Activated B cell treated with CpG ODN at 0.5 μM for 24 hours (primary cell): ENCODE measurements at regions not wholly inside any gene's neighbourhood (a gene's known extent, or its start where the extent isn't known, plus 50 kb on each side); places are given as distances from the start of the nearest gene placed in this dataset.

Experiments
- ATAC-seq: fragments of 200-7000 bp; cut with Tn5 transposase; one replicate; pipeline ENCODE4 v1.10.0; 2021; ENCODE audit warnings: low read depth, mild to moderate bottlenecking, moderate library complexity
- CTCF ChIA-PET: fragments of 350-600 bp; sonication (Branson Sonifier 250); formaldehyde crosslinking; loops from one replicate; lab custom pipeline; 2021; ENCODE audit warnings: antibody characterized with exemption; lab: Charles Lee
- POLR2A ChIA-PET: fragments of 350-600 bp; sonication (Branson Sonifier 250); formaldehyde crosslinking; loops from one replicate; lab custom pipeline; 2021; ENCODE audit warnings: antibody characterized with exemption; lab: Charles Lee
- DNase-seq: peaks from one replicate; pipeline ENCODE4 v3.0.0; 2022
- H3K27ac Mint-ChIP-seq: one replicate; pipeline ENCODE4 v1.8.0; 2020; ENCODE audit warnings: mixed read lengths
- H3K27me3 Mint-ChIP-seq: one replicate; pipeline ENCODE4 v1.8.0; 2021; ENCODE audit warnings: mixed read lengths
- H3K36me3 Mint-ChIP-seq: one replicate; pipeline ENCODE4 v1.8.0; 2021; ENCODE audit warnings: low read depth, mixed read lengths
- H3K4me1 Mint-ChIP-seq: one replicate; pipeline ENCODE4 v1.8.0; 2021; ENCODE audit warnings: mixed read lengths
- H3K4me3 Mint-ChIP-seq: one replicate; pipeline ENCODE4 v1.8.0; 2020; ENCODE audit warnings: mild to moderate bottlenecking, mixed read lengths
- H3K9me3 Mint-ChIP-seq: one replicate; pipeline ENCODE4 v1.8.0; 2020; ENCODE audit warnings: mixed read lengths
- intact Hi-C: fragments of 100-400 bp; cut with micrococcal nuclease; formaldehyde crosslinking; loops from one replicate; pipeline ENCODE4 v1.15.1; 2024
- TF ChIP-seq, protein P1 (sequence below): fragments of 200-600 bp; IDR thresholded peaks from one replicate; pipeline ENCODE4 v1.8.0; 2022; ENCODE audit warnings: antibody characterized with exemption, mild to moderate bottlenecking

DNA sequence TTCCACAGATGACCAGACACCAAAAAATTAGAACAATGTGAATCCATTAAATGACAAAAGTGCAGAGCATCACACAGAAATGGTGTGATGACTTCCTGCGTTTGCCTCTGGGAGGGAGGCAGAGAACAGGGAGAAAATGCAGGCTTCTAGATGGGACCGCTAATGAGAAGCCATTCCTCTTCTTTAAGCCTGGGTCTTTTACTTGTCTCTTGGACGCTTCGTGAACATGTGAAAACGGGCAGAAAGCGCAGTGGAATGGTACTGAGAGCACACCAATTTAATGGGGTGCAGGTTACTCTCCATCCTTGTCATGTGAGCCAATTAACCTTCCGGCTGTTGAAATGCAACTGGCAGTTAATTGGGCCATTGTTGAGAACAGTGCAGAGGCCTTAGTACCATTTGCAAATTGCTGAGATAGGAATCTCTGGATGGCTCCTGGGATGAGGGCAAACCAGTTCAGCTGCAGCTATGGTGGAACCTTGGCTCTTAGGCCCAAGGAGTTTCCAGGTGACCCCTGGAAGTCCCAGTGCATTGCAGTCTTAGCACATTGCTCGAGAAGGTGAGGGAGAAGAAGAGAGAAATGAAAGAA, 210.4 kb upstream of the CXCR4 start:
- Mint-ChIP-seq H3K36me3 (no peaks in the 10 kb centered on the region), H3K4me3 (no peak overlapping the region), H3K27me3 (no peaks in the 10 kb centered on the region), H3K9me3 (peaks cover 2% of the 10 kb centered on the region), H3K4me1 (peaks cover 50% of the 10 kb centered on the region), H3K27ac (no peak overlapping the region)
- ATAC-seq (no peak), DNase-seq (no peak)
- CTCF ChIA-PET: interaction anchor here (1.0 kb wide), 1 partner anchor 10 kb away, joined by 3 read pairs; no protein-coding TSS in a partner anchor
- intact Hi-C loops: loop anchor here (5.0 kb wide), 3 partner anchors 71 to 331 kb away; partner anchors contain the start of gene CXCR4
- TF ChIP-seq, protein P1, sequence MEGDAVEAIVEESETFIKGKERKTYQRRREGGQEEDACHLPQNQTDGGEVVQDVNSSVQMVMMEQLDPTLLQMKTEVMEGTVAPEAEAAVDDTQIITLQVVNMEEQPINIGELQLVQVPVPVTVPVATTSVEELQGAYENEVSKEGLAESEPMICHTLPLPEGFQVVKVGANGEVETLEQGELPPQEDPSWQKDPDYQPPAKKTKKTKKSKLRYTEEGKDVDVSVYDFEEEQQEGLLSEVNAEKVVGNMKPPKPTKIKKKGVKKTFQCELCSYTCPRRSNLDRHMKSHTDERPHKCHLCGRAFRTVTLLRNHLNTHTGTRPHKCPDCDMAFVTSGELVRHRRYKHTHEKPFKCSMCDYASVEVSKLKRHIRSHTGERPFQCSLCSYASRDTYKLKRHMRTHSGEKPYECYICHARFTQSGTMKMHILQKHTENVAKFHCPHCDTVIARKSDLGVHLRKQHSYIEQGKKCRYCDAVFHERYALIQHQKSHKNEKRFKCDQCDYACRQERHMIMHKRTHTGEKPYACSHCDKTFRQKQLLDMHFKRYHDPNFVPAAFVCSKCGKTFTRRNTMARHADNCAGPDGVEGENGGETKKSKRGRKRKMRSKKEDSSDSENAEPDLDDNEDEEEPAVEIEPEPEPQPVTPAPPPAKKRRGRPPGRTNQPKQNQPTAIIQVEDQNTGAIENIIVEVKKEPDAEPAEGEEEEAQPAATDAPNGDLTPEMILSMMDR: no peak
- POLR2A ChIA-PET: interaction anchor here (0.6 to 2.3 kb wide), 9 partner anchors 10 to 210 kb away, joined by 3 to 14 read pairs (median 8); partner anchors contain the start of gene CXCR4

DNA sequence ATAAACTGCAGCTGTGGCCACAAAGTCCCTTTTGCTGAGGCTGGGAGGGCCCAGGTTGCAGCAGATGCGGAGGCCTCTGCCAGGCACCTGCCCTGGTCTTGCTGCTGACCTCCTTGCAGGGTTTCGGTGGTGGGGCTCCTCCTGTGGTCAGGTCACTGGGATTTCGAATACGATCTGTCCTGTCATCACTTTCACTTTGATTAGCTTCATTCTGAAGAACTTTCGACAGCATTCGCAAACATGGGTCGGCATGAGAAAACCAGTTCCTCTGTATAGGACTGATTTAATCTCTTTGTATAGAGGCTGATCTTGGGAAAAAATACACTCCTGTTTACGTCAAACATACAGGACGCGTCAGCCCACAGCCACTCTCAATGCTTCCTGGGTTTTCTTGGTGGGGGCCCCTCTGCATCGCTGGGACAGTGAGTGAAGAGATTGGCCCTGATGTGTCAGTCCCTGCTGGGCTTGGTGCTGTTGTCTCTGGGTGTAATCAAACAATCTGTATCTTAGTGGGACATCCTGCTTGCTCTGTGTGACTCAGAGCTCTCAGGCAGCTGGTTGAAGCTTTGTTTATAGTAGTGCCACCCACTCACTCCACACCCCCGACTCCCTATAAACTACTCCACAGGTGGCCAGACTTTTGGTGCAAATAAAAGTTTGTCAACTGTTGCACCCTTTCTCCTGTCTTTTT, 209.4 kb upstream of the CXCR4 start:
- H3K36me3 Mint-ChIP-seq: no peaks in the 10 kb centered on the region
- H3K4me3 Mint-ChIP-seq: peak overlapping the region; percentile 60
- POLR2A ChIA-PET: interaction anchor here (0.6 to 2.3 kb wide), 13 partner anchors 11 to 209 kb away, joined by 3 to 14 read pairs (median 4); partner anchors contain the start of gene CXCR4
- ATAC-seq (peak; percentile 78), DNase-seq (no peak)
- intact Hi-C loops: loop anchor here (2.0 to 5.0 kb wide), 4 partner anchors 15 to 330 kb away; partner anchors contain the start of gene CXCR4
- H3K27me3 Mint-ChIP-seq: no peaks in the 10 kb centered on the region
- CTCF ChIA-PET: interaction anchor here (1.0 to 1.2 kb wide), 4 partner anchors 9 to 90 kb away, joined by 3 read pairs; no protein-coding TSS in a partner anchor
- no peaks in the 10 kb centered on the region for H3K9me3 Mint-ChIP-seq
- peak overlapping the region; percentile 85 for H3K27ac Mint-ChIP-seq
- TF ChIP-seq, protein P1: no peak
- peaks cover 56% of the 10 kb centered on the region for H3K4me1 Mint-ChIP-seq

DNA sequence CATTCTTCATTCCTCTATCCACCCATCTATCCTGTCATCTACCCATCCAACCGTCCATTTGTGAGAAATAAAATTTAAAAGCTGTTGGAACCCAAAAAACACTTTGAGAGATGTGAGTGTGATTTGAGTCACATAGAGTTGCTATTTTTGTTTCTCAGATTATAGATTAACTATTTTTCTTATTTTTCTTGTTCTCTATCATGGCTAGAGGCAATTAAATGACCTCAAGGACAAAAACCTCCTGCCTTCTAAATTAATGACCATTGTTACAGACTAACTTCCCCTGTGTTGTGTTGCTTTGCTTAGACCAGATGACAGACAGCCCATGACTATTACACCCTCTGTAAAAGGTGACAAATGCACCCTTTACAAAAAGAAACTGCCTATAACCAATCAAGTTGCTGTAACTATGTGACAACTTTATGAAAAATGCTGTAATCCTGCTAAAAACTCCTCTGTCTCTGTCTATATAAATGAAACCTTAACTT, 207.9 kb upstream of the CXCR4 start:
- TF ChIP-seq, protein P1: no peak
- ATAC-seq (no peak), DNase-seq (no peak)
- CTCF ChIA-PET: interaction anchor here (0.5 kb wide), 1 partner anchor 412 kb away, joined by 3 read pairs; no protein-coding TSS in a partner anchor
- no peaks in the 10 kb centered on the region for H3K36me3 Mint-ChIP-seq
- peak overlapping the region; percentile 69 for H3K27ac Mint-ChIP-seq
- intact Hi-C loops: loop anchor here (1.0 to 5.0 kb wide), 6 partner anchors 15 to 329 kb away; partner anchors contain the start of gene CXCR4
- no peaks in the 10 kb centered on the region for H3K27me3 Mint-ChIP-seq
- H3K4me3 Mint-ChIP-seq: no peak overlapping the region
- POLR2A ChIA-PET: interaction anchor here (2.1 to 2.3 kb wide), 2 partner anchors 15 to 119 kb away, joined by 11 to 14 read pairs; no protein-coding TSS in a partner anchor
- H3K9me3 Mint-ChIP-seq: no peaks in the 10 kb centered on the region
- H3K4me1 Mint-ChIP-seq: peaks cover 56% of the 10 kb centered on the region

DNA sequence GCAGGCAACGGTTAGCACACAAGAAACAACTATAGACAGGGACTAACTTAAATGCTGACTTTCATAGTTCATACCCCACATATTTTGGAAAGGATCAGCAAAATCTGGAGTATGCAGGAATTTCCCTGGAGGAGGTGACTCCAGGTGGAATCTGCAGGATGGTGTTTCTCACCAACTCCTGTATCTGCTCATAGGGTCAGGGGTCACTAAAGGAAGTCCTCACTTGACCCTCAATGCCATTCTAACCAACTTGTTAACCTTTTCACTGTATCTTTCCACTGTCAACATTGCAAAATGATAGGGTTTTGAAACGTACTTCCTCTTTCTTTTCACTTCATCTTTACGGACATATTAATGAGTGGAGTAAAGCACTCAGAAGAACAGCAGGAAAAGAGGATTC, 207.0 kb upstream of the CXCR4 start:
- H3K9me3 Mint-ChIP-seq: no peaks in the 10 kb centered on the region
- TF ChIP-seq, protein P1: no peak
- ChIA-PET CTCF (no interaction called here), POLR2A (no interaction called here)
- H3K4me3 Mint-ChIP-seq: peak overlapping the region; percentile 33
- DNase-seq: no peak
- ATAC-seq: no peak
- peak overlapping the region; percentile 54 for H3K27ac Mint-ChIP-seq
- no peaks in the 10 kb centered on the region for H3K36me3 Mint-ChIP-seq
- H3K4me1 Mint-ChIP-seq: peaks cover 59% of the 10 kb centered on the region
- intact Hi-C loops: loop anchor here (1.0 to 5.0 kb wide), 5 partner anchors 14 to 328 kb away; partner anchors contain the start of gene CXCR4
- no peaks in the 10 kb centered on the region for H3K27me3 Mint-ChIP-seq
